ENCODE measurements at regions not wholly inside any gene's neighbourhood (a gene's known extent, or its start where the extent isn't known, plus 50 kb on each side); places are given as distances from the start of the nearest gene placed in this dataset.

GRCh38 chr15:98286200-98286599, 325.7 kb downstream of the ARRDC4 start:
- TF ChIP-seq E2F1 (CRISPR knock-in tag; IDR thresholded peaks at IDR 0.05): no peak
- TF ChIP-seq KDM1A (IDR thresholded peaks at IDR 0.05): no peak
- TF ChIP-seq EP300 (IDR thresholded peaks at IDR 0.05; ENCODE audit: low read length): no peak
- no peak for TF ChIP-seq ZEB2 (IDR thresholded peaks at IDR 0.05)
- no peak for TF ChIP-seq MAX (CRISPR knock-in tag; IDR thresholded peaks at IDR 0.05)
- TF ChIP-seq MYNN (IDR thresholded peaks at IDR 0.05): no peak
- TF ChIP-seq MYNN (CRISPR knock-in tag; IDR thresholded peaks at IDR 0.05): no peak
- no peak for TF ChIP-seq ADNP (tag; IDR thresholded peaks at IDR 0.05)
- TF ChIP-seq ZNF253 (CRISPR knock-in tag; conservative IDR thresholded peaks at IDR 0.05): no peak
- TF ChIP-seq MAFF (IDR thresholded peaks at IDR 0.05; ENCODE audit: low read length): no peak
- TF ChIP-seq KLF13 (tag; IDR thresholded peaks at IDR 0.05; ENCODE audit: borderline replicate concordance, low read depth): no peak
- TF ChIP-seq FOS (IDR thresholded peaks at IDR 0.05; ENCODE audit: extremely low read depth, insufficient read length): no peak
- no peak for TF ChIP-seq ZNF146 (CRISPR knock-in tag; IDR thresholded peaks at IDR 0.05; ENCODE audit: unreplicated experiment)
- no peak for TF ChIP-seq POLR2A (conservative IDR thresholded peaks at IDR 0.05)
- TF ChIP-seq ZFP36 (IDR thresholded peaks at IDR 0.05; ENCODE audit: low read depth, low read length, partially characterized antibody): no peak
